Inferior parietal cortex (tissue), 1 donor: ENCODE measurements at regions not wholly inside any gene's neighbourhood (a gene's known extent, or its start where the extent isn't known, plus 50 kb on each side); places are given as distances from the start of the nearest gene placed in this dataset.
A peak's percentile ranks its signal among the peaks of the same experiment; 100 is the strongest.
"Not testable (repeated sequence)": the region's sequence is repeated elsewhere in the genome, so short reads cannot be mapped to it uniquely, and the experiment has no call there.

ENCODE experiments used
- DNase-seq: peaks from one replicate; pipeline ENCODE4 v3.0.0-alpha.2; 2016; ENCODE audit errors: extremely low spot score

GRCh38 chr7:34332006-34332405 lies 326.0 kb upstream of the NPSR1 start:
- DNase-seq, result no peak

DNA sequence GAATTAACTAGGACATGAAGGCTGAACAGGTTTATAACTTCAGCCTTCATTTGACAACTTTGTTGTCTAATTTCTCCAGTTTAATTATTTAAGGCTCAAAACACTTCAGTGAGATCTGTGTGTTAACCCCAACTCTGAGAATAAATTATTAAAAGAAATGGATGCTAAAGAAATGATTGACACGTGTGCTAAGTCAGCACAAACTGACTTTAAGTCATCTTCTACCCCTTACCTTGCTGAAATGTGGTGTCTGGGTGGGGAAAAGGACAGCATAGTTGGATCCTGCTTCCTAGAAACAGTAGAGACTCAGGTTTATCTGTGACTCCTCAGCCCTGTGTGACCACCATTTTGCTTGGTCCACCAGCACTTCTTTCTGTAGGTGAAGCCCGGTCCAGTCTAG lies 324.8 kb upstream of the NPSR1 start:
- DNase-seq, result no peak

GRCh38 chr7:34333925-34334324 lies 324.1 kb upstream of the NPSR1 start:
- no peak for DNase-seq

- DNase-seq, result no peak
Measured at GRCh38 chr7:34337163-34337562, 320.9 kb upstream of the NPSR1 start.

DNA sequence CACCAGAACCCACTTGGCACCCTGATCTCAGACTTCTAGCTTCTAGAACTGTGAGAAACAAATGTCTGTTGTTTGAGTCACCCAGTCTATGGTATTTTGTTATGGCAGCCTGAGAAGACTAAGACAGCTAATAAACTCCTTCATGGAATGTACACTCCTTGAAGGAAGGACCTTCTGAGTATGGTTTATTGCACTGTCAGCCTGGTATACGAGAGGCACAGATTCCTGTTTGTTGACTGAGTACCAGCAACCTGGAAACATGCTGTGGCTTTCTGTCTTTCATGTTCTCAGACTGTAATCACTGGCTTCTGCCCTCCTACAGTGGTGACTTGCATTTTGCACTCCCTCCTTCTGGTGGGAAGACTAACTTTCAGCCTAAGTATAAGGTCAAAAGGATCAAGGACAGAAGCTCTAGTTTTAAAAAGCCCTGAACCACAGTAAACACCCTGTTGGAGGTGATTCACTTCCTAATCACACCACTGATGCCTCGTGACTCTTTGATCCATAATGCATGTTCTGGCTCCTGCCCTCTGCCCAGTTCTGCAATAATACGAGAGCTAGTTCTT lies 319.0 kb upstream of the NPSR1 start:
- no peak for DNase-seq

- no peak for DNase-seq
Measured at GRCh38 chr7:34341326-34341725, 316.7 kb upstream of the NPSR1 start.

DNA sequence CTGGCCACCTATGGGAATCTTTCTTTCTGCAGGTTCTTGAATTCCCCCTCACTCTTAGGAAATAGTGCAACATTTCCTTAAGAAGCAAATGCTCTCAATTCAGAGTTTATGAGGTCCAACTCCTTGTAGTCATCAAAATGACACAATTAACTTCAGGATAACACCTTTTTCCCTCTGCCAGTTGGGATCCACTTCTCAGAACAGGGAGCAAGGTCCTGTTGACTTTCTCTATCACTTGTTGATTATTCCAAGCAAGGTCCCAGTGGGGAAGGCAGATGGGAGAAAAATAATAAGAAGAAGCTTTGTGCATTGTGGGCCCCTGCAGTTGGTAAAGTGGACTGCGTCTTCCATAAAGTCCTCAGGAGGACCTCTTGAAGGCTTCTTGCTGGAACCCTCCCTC lies 315.6 kb upstream of the NPSR1 start:
- DNase-seq, result no peak

- DNase-seq, result peak; percentile 44
Measured at GRCh38 chr7:34343667-34344066, 314.4 kb upstream of the NPSR1 start.

GRCh38 chr7:34354011-34354410 lies 304.0 kb upstream of the NPSR1 start:
- no peak for DNase-seq

- no peak for DNase-seq
Measured at GRCh38 chr7:34354899-34355298, 303.1 kb upstream of the NPSR1 start.

GRCh38 chr7:34357068-34357467 lies 300.9 kb upstream of the NPSR1 start:
- no peak for DNase-seq

DNA sequence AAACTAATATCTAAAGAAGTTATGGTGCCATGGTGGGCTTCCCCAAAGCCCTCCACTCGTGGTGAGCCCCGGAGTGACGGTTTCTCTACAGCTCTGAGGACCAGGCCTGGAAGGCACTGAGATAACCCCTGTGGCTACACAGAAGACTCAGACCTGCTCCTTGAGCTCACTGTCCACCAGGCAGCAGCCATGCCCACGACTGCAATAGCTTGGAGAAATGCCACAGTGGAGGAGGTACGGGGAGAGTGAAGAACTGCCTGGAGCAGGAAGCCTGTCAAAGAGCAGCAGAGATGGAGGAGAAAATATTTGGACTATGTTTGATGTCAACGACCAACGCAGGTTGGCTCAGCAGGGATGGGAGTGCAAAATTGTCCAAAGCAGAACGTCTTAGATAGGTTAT lies 300.1 kb upstream of the NPSR1 start:
- DNase-seq, result no peak

GRCh38 chr7:34358578-34358977 lies 299.4 kb upstream of the NPSR1 start:
- DNase-seq, result not testable (repeated sequence)

- peak; percentile 55 for DNase-seq
Measured at GRCh38 chr7:34361663-34362250, 296.3 kb upstream of the NPSR1 start.

GRCh38 chr7:34362621-34363020 lies 295.4 kb upstream of the NPSR1 start:
- no peak for DNase-seq

- no peak for DNase-seq
Measured at GRCh38 chr7:34364130-34364529, 293.9 kb upstream of the NPSR1 start.

DNA sequence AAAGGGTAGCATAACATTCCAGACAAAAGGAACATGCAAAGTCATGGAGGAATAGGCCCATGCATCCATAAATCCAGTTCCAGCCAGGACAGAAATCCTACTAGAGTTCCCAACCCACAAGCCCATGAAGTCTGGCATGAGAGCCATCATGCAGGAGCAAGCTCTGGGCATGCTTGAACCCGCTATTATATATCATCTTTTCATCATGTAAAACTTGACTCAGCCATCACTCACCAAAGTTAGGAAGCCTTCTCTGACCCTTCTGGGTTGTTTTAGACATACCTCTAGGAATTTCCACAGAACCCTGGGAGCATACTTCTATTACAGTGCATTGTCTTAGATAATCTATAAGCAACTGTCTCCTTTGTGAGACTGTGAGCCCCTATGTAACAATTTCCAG lies 293.0 kb upstream of the NPSR1 start:
- DNase-seq, result no peak

- no peak for DNase-seq
Measured at GRCh38 chr7:34365611-34366010, 292.4 kb upstream of the NPSR1 start.

DNA sequence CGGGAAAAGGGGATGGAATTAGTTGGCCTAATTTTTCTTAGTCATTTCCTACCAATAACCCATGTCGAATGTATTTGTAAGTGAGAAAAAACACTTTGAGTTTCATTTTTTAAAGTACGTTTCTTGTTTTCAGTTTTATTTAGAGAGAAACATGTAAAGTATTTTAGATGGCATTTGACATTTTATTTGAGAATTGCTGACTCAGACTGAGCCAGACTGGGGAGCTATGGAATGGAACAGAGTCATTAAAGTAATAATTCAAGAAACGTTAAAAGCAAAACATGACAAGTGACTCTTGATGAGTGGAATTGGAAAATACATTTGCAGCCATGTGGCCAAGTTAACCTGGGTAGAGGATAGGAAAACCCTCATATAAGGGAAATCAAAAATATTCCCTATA lies 286.1 kb upstream of the NPSR1 start:
- DNase-seq, result no peak

- no peak for DNase-seq
Measured at GRCh38 chr7:34373940-34374339, 284.1 kb upstream of the NPSR1 start.

GRCh38 chr7:34382166-34382893 lies 275.7 kb upstream of the NPSR1 start:
- DNase-seq, result no peak

GRCh38 chr7:34385384-34385783 lies 272.6 kb upstream of the NPSR1 start:
- no peak for DNase-seq

- DNase-seq, result no peak
Measured at GRCh38 chr7:34389332-34390078, 268.5 kb upstream of the NPSR1 start.
